GM21447 (cell line): ENCODE measurements at regions not wholly inside any gene's neighbourhood (a gene's known extent, or its start where the extent isn't known, plus 50 kb on each side); places are given as distances from the start of the nearest gene placed in this dataset.
"Not testable (repeated sequence)": the region's sequence is repeated elsewhere in the genome, so short reads cannot be mapped to it uniquely, and the experiment has no call there.

Experiments used
- ATAC-seq: cut with Tn5 transposase; IDR thresholded peaks from one replicate; pipeline ENCODE4 v1.9.1; 2021; ENCODE audit not compliant: unreplicated experiment

GRCh38 chr14:97804056-97804455 lies 1006.9 kb downstream of the VRK1 start:
- ATAC-seq = no peak

GRCh38 chr14:97806891-97807290 lies 1009.7 kb downstream of the VRK1 start:
- ATAC-seq = no peak

- ATAC-seq = not testable (repeated sequence)
Measured at GRCh38 chr14:97808541-97808940, 1011.4 kb downstream of the VRK1 start.

- no peak for ATAC-seq
Measured at GRCh38 chr14:97813556-97813955, 1016.4 kb downstream of the VRK1 start.

GRCh38 chr14:97820781-97821180 lies 1023.6 kb downstream of the VRK1 start:
- no peak for ATAC-seq

- ATAC-seq = no peak
Measured at GRCh38 chr14:97824218-97824617, 1027.0 kb downstream of the VRK1 start.

- no peak for ATAC-seq
Measured at GRCh38 chr14:97827746-97828145, 1030.6 kb downstream of the VRK1 start.

GRCh38 chr14:97832776-97833175 lies 1035.6 kb downstream of the VRK1 start:
- no peak for ATAC-seq

- no peak for ATAC-seq
Measured at GRCh38 chr14:97838986-97839385, 1041.8 kb downstream of the VRK1 start.

GRCh38 chr14:97840159-97840558 lies 1043.0 kb downstream of the VRK1 start:
- no peak for ATAC-seq

GRCh38 chr14:97841762-97842161 lies 1044.6 kb downstream of the VRK1 start:
- no peak for ATAC-seq

- no peak for ATAC-seq
Measured at GRCh38 chr14:97843066-97843465, 1045.9 kb downstream of the VRK1 start.

- ATAC-seq = no peak
Measured at GRCh38 chr14:97844042-97844441, 1046.9 kb downstream of the VRK1 start.

- ATAC-seq = no peak
Measured at GRCh38 chr14:97846156-97846555, 1049.0 kb downstream of the VRK1 start.

- ATAC-seq = no peak
Measured at GRCh38 chr14:97848317-97848980, 1051.3 kb downstream of the VRK1 start.

GRCh38 chr14:97850466-97850865 lies 1053.3 kb downstream of the VRK1 start:
- no peak for ATAC-seq

- no peak for ATAC-seq
Measured at GRCh38 chr14:97850886-97851285, 1053.7 kb downstream of the VRK1 start.

- no peak for ATAC-seq
Measured at GRCh38 chr14:97851428-97851995, 1054.3 kb downstream of the VRK1 start.

GRCh38 chr14:97854918-97855317 lies 1057.7 kb downstream of the VRK1 start:
- no peak for ATAC-seq

- no peak for ATAC-seq
Measured at GRCh38 chr14:97866195-97866594, 1069.0 kb downstream of the VRK1 start.

GRCh38 chr14:97866664-97867063 lies 1069.5 kb downstream of the VRK1 start:
- ATAC-seq = no peak

- no peak for ATAC-seq
Measured at GRCh38 chr14:97873291-97873690, 1076.1 kb downstream of the VRK1 start.

- ATAC-seq = no peak
Measured at GRCh38 chr14:97874394-97874793, 1077.2 kb downstream of the VRK1 start.
